KBM-7 (cell line): ENCODE measurements at regions not wholly inside any gene's neighbourhood (a gene's known extent, or its start where the extent isn't known, plus 50 kb on each side); places are given as distances from the start of the nearest gene placed in this dataset.

Experiments
- DNase-seq: peaks from one replicate; pipeline ENCODE4 v3.0.0-alpha.2; 2015
- in situ Hi-C: fragments of 300-500 bp; cut with MboI; formaldehyde crosslinking; loops from 2 replicates; pipeline ENCODE4 v1.14.3; 2020; ENCODE audit warnings: low sequenced_read_pairs, low pct_unique_long_range_greater_than_20kb, mixed read lengths

GRCh38 chr2:64196963-64197362 lies 52.7 kb upstream of the PELI1 start:
- no peak for DNase-seq

GRCh38 chr2:64201151-64201550 lies 56.9 kb upstream of the PELI1 start:
- DNase-seq, result no peak
- in situ Hi-C loops, result no loop called here

More at GRCh38 chr2:64196963-64197362, 52.7 kb upstream of the PELI1 start:
- in situ Hi-C loops, result no loop called here

DNA sequence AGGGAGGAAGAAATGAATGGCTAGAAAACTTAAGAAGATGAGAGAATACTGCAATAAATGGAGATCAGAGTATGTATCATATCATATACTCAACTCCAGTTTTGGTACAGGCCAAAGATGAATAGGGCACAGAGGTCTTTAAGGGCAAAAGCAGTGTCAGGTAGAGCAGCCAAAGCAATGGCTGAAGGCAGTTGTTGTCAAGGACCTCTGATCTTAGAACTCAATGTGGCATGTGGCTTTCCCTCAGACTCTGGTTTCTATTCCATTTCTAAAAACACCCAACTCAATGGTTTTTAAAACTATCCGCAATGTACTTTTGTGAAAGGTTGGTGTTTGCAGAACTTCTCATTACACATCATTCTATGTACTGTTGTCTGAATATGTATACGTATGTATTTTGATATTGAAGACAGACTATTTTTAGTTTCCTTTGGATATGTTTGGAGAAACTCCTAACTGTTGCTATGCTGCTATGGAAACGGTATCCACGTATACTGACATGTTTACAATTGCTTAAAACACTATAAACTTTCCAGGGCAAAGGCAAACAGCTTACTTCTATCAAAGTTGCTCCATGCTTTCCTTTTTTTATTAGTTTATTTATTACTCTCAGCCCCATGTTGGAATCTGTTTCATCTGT lies 58.1 kb upstream of the PELI1 start:
- in situ Hi-C loops, result no loop called here
- DNase-seq, result no peak

- in situ Hi-C loops, result no loop called here
Measured at GRCh38 chr2:64203131-64203857, 59.1 kb upstream of the PELI1 start.

DNA sequence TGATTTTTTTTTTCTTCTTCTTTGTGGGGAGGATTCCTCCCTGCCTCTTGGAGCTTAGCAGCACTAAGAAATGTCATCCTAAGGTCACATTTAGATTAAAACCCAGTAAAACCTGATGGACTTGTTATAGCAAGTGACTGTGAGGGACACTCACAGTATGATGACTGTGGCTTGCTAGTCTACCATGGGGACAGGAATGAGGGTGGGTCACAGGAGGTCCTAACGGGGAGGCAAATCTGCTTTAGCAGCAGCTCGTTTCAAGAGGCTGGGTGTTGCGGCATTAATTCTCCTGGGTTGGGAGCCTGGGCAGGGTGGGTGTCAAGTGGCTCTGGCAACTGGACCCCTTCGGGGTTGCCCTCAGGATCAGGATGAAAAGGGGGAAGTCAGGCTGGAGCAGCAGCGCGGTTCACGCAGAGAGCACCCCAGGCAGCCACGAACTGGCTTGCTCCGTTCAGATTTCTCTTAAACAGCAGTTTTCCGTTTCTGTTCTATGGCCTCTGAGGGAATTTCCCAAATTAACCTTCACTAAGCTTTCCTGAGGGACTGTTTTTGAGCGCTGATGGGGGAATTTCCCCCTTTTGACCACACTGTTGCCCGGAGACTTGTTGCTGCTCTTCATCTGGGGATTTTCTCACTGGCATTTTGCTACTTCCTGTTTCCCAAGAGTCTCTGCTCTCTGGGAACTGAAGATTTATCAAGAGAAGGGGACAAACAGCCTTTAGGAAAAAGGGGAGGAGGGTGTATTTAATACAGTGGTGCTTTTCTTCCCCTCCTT lies 59.8 kb upstream of the PELI1 start:
- in situ Hi-C loops, result no loop called here
- peak; percentile 59 for DNase-seq

More at GRCh38 chr2:64203131-64203857, 59.1 kb upstream of the PELI1 start:
- no peak for DNase-seq

DNA sequence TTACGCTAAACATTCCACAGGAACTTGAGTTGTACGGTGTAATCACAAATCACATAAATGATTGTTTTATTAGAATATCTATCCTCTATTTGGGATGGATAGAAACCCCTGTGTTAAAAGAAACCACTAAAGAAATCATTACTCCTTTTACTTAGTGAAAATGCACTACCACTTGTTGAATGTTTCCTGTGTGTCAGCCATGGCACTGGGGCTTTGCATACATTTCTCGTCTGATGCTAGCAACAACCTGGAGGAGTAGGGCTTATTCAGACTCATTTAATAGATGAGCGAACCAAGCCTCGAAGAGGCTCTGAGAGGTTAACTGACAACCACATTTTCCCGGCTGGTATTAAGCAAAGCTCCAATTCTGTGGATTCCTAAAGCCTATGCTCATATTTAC lies 60.5 kb upstream of the PELI1 start:
- in situ Hi-C loops, result no loop called here
- no peak for DNase-seq

GRCh38 chr2:64205415-64205814 lies 61.2 kb upstream of the PELI1 start:
- no peak for DNase-seq
- in situ Hi-C loops, result no loop called here

DNA sequence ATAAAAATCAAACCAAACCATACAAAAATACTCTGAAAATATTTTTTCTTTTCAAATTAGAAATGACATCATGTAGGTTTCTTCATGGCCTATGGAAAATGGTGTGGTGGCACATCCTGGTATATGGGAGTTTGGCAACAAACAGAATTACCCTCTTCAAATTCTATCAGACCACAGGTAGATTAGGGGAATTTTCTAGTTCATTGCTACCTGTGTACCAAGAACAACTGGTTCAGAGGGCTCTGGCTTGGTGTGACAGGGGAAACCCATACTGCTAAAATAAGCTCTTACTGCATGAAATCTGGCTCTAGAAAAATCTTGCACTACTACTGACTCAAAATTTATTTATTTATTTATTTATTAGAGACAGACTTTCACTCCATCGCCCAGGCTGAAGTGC lies 63.4 kb upstream of the PELI1 start:
- DNase-seq, result no peak
- in situ Hi-C loops, result no loop called here

- in situ Hi-C loops, result no loop called here
- no peak for DNase-seq
Measured at GRCh38 chr2:64210816-64211215, 66.6 kb upstream of the PELI1 start.

DNA sequence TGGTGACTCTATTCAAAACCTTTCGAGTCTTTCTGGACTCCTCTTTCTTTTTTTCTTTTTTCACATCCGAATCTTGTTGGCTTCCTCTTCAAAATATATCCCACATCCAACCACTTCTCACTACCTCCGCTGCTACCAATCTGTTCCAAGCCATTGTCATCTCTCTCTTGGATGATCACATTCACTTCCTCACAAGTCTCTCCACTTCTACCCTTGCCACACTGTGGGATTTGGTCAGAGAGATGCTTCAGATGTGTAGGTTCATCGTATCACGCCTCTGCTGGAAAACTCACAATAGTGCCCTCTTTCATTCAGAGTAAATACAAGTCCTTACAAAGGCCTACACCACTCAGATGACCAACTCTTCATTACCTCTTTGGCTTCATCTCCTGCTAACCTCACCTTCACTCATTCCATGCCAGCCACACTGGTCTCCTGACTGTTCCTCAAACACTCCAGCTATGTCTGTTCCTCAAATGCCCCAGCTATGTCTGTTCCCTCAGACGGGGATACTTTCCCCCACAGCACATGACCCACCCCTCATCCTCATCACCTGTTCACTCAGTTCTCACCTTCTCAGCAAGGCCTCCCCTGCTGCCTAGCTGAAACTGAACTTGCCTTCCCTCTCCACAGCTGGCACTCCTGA lies 67.2 kb upstream of the PELI1 start:
- in situ Hi-C loops, result no loop called here

DNA sequence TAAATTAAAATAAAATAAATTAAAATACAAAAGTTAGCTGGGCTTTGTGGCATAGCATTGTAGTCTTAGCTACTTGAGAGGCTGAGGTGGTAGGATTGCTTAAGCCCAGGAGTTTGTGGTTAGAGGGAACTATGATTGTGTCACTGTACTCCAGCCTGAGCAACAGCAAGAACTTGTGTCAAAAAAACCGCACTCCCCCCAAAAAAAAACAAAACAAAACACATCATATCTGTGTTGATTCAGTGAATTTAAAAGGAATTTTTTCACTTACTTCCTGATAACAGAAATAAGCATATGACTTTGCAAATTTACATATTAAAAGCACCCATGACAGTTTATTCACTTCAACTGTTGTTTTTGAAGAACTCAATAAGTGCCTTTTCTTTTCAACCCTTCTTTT lies 68.1 kb upstream of the PELI1 start:
- DNase-seq, result peak; percentile 81
- in situ Hi-C loops, result no loop called here

More for the DNA sequence above, 67.2 kb upstream of the PELI1 start:
- DNase-seq, result no peak

GRCh38 chr2:64212801-64213321 lies 68.6 kb upstream of the PELI1 start:
- DNase-seq, result peak; percentile 47
- in situ Hi-C loops, result no loop called here

DNA sequence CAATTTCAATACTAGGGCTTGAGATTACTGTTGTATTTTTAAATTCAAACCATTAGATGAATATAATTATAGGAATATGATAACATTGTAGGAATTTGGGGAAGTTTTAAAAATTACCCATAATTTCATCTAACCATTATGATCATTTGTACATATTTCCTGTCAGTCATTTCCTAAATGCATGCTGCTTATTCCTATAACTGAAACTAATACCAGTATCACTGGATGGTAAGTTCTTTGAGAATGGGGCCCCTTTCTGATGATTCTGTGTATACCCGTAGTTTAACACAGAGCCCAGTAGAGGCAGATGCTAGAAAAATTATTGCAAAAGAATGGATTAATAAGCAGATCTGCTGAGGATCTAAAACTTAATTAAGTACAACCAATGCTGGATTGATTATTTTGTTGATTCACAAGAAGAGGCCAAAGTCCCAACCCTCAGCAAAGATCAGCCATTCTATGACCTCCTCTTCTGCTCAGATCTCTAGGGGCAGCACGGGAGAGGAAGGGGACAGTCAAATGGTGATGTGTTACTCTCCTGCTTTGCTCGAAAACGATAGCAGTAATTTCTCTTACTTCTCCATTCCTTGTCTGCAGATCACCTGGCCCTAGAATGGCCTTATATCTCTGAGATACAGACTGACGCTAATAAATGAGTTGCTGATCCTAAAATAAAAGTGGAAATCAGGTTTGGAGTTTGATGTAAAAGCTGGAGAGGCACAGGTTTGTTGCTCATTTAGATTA lies 69.5 kb upstream of the PELI1 start:
- no peak for DNase-seq
- in situ Hi-C loops, result no loop called here

DNA sequence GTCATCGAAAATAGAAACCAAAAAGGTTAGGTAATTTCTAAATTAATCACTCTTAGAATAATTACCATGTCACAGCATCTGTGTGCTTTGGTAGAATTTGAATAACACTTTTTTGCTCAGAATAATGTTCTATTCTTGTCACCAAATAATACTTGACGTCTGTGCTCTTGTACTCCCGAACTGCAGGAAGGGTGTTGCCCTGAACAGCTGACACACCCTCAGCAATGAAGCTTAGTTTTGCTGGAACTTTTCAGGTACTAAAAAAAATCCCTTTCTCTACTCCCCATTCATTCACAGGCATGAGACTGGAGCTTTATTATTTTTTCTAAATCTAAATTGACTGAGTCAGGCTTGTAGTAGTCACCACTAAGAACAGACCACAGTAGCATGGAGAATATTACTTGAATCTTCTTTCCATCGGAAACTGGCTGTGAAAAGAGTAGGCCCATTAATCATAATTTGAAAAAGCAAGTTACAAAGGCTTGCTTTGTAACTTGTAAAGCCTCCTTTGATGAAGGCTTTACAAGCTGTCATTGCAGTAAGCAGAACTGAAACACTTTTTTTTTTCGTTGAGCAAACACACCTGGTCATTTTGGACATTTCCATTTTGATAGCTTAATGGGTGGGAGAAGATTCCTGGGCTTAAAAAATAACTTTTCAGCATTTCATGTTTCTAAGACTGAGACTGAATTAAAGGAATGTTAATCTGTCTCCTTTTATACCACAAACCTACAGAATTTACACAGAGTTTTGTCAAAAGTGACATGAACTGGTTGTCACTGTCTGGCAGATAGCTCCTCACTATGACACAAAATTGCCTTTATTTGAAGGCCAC lies 70.3 kb upstream of the PELI1 start:
- DNase-seq, result no peak
- in situ Hi-C loops, result no loop called here

DNA sequence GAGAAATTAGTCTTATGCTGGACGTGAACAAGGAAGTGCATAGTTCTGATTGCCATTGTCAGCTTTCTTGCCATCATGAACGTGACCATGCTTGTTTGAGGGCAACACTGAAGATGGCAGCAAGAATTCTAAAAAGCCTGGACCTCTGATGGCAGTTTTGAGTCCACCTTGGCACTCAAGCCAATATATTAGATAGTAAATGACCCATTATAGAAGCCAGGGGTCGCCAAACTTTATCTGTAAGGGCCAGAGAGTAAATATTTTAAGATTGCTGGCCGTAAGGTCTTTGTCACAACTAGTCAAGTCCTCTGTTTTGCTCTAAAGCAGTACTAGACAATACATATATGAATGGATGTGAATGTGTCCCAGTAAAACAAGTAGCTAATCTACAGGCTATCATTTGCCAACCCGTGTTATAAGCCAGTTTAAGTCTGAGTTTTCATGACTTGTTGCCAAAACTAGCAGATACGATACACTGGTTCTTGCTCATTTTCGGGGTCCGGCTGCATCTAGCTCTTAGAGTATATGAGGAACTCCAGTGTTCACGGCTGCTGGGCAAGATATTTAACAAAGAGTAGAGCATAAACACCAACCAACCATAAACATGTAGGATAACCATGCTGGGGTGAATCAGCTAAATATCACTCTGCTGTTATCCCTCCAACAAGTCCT lies 73.1 kb upstream of the PELI1 start:
- in situ Hi-C loops, result no loop called here

GRCh38 chr2:64218137-64218802 lies 74.0 kb upstream of the PELI1 start:
- in situ Hi-C loops, result no loop called here

More for the DNA sequence above, 73.1 kb upstream of the PELI1 start:
- no peak for DNase-seq

GRCh38 chr2:64219149-64219548 lies 74.9 kb upstream of the PELI1 start:
- no peak for DNase-seq

More at GRCh38 chr2:64218137-64218802, 74.0 kb upstream of the PELI1 start:
- no peak for DNase-seq

More at GRCh38 chr2:64219149-64219548, 74.9 kb upstream of the PELI1 start:
- in situ Hi-C loops, result no loop called here
